Putamen (tissue), 1 donor: ENCODE measurements at regions not wholly inside any gene's neighbourhood (a gene's known extent, or its start where the extent isn't known, plus 50 kb on each side); places are given as distances from the start of the nearest gene placed in this dataset.

Experiments used
- DNase-seq: peaks from one replicate; pipeline ENCODE4 v3.0.0-alpha.2; 2016; ENCODE audit warnings: low spot score

- no peak for DNase-seq
These were observed 138.9 kb downstream of the MN1 start for GRCh38 chr22:27662359-27663301.

GRCh38 chr22:27663812-27664211, 137.7 kb downstream of the MN1 start:
- DNase-seq: no peak

- DNase-seq: no peak
These were observed 135.1 kb downstream of the MN1 start for GRCh38 chr22:27666272-27666997.

GRCh38 chr22:27667121-27667843, 134.3 kb downstream of the MN1 start:
- DNase-seq: no peak

- DNase-seq: no peak
These were observed 132.4 kb downstream of the MN1 start for GRCh38 chr22:27668828-27669797.

- no peak for DNase-seq
These were observed 131.6 kb downstream of the MN1 start for GRCh38 chr22:27669798-27670599.

GRCh38 chr22:27670701-27671412, 130.7 kb downstream of the MN1 start:
- DNase-seq: no peak

GRCh38 chr22:27671413-27671935, 130.1 kb downstream of the MN1 start:
- no peak for DNase-seq

GRCh38 chr22:27672721-27673418, 128.7 kb downstream of the MN1 start:
- no peak for DNase-seq

- DNase-seq: no peak
These were observed 127.7 kb downstream of the MN1 start for GRCh38 chr22:27673839-27674238.

GRCh38 chr22:27674261-27674923, 127.2 kb downstream of the MN1 start:
- no peak for DNase-seq

- no peak for DNase-seq
These were observed 124.9 kb downstream of the MN1 start for GRCh38 chr22:27676545-27677213.

GRCh38 chr22:27677905-27678458, 123.6 kb downstream of the MN1 start:
- no peak for DNase-seq

GRCh38 chr22:27679176-27679575, 122.4 kb downstream of the MN1 start:
- no peak for DNase-seq

GRCh38 chr22:27679693-27680488, 121.7 kb downstream of the MN1 start:
- DNase-seq: no peak

GRCh38 chr22:27680636-27681035, 120.9 kb downstream of the MN1 start:
- no peak for DNase-seq

- DNase-seq: no peak
These were observed 120.5 kb downstream of the MN1 start for GRCh38 chr22:27681037-27681436.
